PC-9 (cell line): ENCODE measurements at regions not wholly inside any gene's neighbourhood (a gene's known extent, or its start where the extent isn't known, plus 50 kb on each side); places are given as distances from the start of the nearest gene placed in this dataset.

Experiments
- EZH2 ChIP-seq: fragments of 200-600 bp; sonication (generic); IDR thresholded peaks from 2 replicates; pipeline ENCODE4 v1.8.0; 2017; ENCODE audit warnings: antibody characterized with exemption, low read depth
- TF ChIP-seq, protein P1 (sequence below): fragments of 200-600 bp; sonication (generic); conservative IDR thresholded peaks from 2 replicates; pipeline ENCODE4 v1.6.1; 2017; ENCODE audit warnings: mixed run types, antibody characterized with exemption, mild to moderate bottlenecking, moderate library complexity

DNA sequence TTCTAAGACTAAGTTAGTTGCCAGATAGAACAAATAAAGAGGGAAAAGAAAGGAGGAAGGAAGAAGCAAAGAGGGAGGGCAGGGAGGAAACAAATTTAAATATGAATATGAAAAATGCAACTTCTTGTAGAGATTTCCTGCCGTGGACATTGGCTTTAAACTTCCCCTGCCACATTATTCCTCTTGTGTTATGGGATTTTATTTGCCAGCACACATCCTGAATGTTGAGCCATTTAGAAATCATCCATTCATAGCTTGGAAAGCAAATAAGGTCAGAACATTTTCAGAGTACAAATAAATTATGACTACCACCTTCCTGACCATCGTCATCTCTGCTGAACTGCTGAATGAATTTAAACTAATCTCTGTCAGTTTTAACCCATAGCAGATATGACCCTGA lies 911.9 kb upstream of the LRRN3 start:
- TF ChIP-seq, protein P1, sequence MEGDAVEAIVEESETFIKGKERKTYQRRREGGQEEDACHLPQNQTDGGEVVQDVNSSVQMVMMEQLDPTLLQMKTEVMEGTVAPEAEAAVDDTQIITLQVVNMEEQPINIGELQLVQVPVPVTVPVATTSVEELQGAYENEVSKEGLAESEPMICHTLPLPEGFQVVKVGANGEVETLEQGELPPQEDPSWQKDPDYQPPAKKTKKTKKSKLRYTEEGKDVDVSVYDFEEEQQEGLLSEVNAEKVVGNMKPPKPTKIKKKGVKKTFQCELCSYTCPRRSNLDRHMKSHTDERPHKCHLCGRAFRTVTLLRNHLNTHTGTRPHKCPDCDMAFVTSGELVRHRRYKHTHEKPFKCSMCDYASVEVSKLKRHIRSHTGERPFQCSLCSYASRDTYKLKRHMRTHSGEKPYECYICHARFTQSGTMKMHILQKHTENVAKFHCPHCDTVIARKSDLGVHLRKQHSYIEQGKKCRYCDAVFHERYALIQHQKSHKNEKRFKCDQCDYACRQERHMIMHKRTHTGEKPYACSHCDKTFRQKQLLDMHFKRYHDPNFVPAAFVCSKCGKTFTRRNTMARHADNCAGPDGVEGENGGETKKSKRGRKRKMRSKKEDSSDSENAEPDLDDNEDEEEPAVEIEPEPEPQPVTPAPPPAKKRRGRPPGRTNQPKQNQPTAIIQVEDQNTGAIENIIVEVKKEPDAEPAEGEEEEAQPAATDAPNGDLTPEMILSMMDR: no peak
- no peak for TF ChIP-seq EZH2
